ENCODE measurements at regions not wholly inside any gene's neighbourhood (a gene's known extent, or its start where the extent isn't known, plus 50 kb on each side); places are given as distances from the start of the nearest gene placed in this dataset.

DNA sequence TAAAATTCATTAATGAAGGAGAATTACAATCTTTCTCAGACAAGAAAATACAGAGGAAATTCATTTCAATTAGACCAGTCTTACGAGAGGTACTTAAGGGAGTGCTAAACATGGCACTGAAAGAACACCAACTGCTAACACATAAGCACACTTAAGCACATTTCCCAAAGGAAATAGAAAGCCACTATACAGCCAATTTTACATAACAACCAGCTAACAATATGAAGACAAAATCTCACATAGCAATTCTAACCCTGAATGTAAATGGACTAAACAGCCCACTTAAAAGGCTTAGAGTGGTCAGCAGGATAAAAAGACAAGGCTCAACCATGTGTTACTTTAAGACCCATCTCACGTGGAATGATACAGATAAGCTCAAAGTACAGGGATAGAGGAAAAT is 339.5 kb upstream of the LUZP2 start:
- no peak for DNase-seq
- Histone ChIP-seq H3K4me1 (replicated peaks in 1 of 2) (no peaks in the 10 kb centered on the region), H3K27ac (no peak overlapping the region), H3K36me3 (replicated peaks in 1 of 2) (no peaks in the 10 kb centered on the region), H3K4me3 (no peak overlapping the region), H3K9me3 (replicated peaks in 1 of 3) (no peaks in the 10 kb centered on the region), H3K27me3 (no peaks in the 10 kb centered on the region)
- TF ChIP-seq CTCF (IDR thresholded peaks at IDR 0.05) (no peak), POLR2A (IDR thresholded peaks at IDR 0.05) (no peak)
- WGBS, 4 donors: 40 to 62% (median 50%) methylated on average over 2 of the region's 2 CpGs
- intact Hi-C loops (cut with DNase I): loop anchor here in 1 of 2 donors (5.0 kb wide), 1 partner anchor 90 kb away; no protein-coding TSS in a partner anchor

- no peaks in the 10 kb centered on the region for H3K9me3 ChIP-seq (replicated peaks in 1 of 3)
- no peak overlapping the region for H3K4me3 ChIP-seq
Measured at GRCh38 chr11:24161587-24161986, 335.3 kb upstream of the LUZP2 start.

DNA sequence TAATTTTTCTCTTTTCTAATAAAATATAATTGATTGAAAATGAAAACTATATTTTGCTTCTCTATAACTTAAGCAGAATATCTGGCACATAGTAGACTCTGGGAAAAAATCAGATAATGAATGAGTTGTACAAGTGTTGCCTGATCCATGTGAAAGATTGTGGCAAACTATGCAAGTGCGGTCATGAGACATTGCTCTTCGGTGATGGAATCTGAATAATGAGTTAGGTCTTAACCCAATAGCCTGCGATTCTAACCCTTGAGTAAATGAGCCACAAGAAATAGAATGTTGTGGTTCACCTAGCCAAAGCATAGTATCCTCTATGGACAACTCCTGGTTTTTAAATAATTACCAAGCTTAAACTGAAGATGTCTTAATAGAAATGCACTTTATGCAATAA is 333.7 kb upstream of the LUZP2 start:
- 71 to 89% (median 83%) methylated on average over 3 of the region's 3 CpGs for WGBS, 4 donors
- Histone ChIP-seq H3K4me3 (no peak overlapping the region), H3K27me3 (no peaks in the 10 kb centered on the region), H3K4me1 (replicated peaks in 1 of 2) (no peaks in the 10 kb centered on the region), H3K9me3 (replicated peaks in 1 of 3) (no peaks in the 10 kb centered on the region), H3K36me3 (replicated peaks in 1 of 2) (no peaks in the 10 kb centered on the region), H3K27ac (no peak overlapping the region)
- TF ChIP-seq POLR2A (IDR thresholded peaks at IDR 0.05) (no peak), CTCF (IDR thresholded peaks at IDR 0.05) (no peak)
- no peak for DNase-seq
- intact Hi-C loops (cut with DNase I): no loop called here

More at GRCh38 chr11:24161587-24161986, 335.3 kb upstream of the LUZP2 start:
- TF ChIP-seq POLR2A (IDR thresholded peaks at IDR 0.05): no peak
- no peak overlapping the region for H3K27ac ChIP-seq
- WGBS, 4 donors: 93 to 97% (median 95%) methylated on average over 13 of the region's 13 CpGs
- no peaks in the 10 kb centered on the region for H3K4me1 ChIP-seq (replicated peaks in 1 of 2)
- DNase-seq: no peak
- intact Hi-C loops (cut with DNase I): no loop called here
- no peaks in the 10 kb centered on the region for H3K36me3 ChIP-seq (replicated peaks in 1 of 2)
- H3K27me3 ChIP-seq: no peaks in the 10 kb centered on the region

GRCh38 chr11:24163841-24164240 is 333.0 kb upstream of the LUZP2 start:
- no peak for TF ChIP-seq CTCF (IDR thresholded peaks at IDR 0.05)
- no peak for TF ChIP-seq POLR2A (IDR thresholded peaks at IDR 0.05)
- no peak for DNase-seq
- intact Hi-C loops (cut with DNase I): no loop called here
- no peak overlapping the region for H3K27ac ChIP-seq
- H3K4me1 ChIP-seq (replicated peaks in 1 of 2): no peaks in the 10 kb centered on the region
- H3K4me3 ChIP-seq: no peak overlapping the region
- H3K36me3 ChIP-seq (replicated peaks in 1 of 2): no peaks in the 10 kb centered on the region
- H3K27me3 ChIP-seq: no peaks in the 10 kb centered on the region
- H3K9me3 ChIP-seq (replicated peaks in 1 of 3): no peaks in the 10 kb centered on the region

GRCh38 chr11:24171869-24172268 is 325.0 kb upstream of the LUZP2 start:
- intact Hi-C loops (cut with DNase I): no loop called here
- H3K4me1 ChIP-seq (replicated peaks in 1 of 2): no peaks in the 10 kb centered on the region
- H3K27me3 ChIP-seq: no peaks in the 10 kb centered on the region
- no peaks in the 10 kb centered on the region for H3K36me3 ChIP-seq (replicated peaks in 1 of 2)
- 29 to 74% (median 62%) methylated on average over 1 of the region's 1 CpG for WGBS, 4 donors
- H3K4me3 ChIP-seq: no peak overlapping the region
- DNase-seq: no peak
- TF ChIP-seq POLR2A (IDR thresholded peaks at IDR 0.05) (no peak), CTCF (IDR thresholded peaks at IDR 0.05) (no peak)
- no peaks in the 10 kb centered on the region for H3K9me3 ChIP-seq (replicated peaks in 1 of 3)
- H3K27ac ChIP-seq: no peak overlapping the region
